ENCODE measurements at regions not wholly inside any gene's neighbourhood (a gene's known extent, or its start where the extent isn't known, plus 50 kb on each side); places are given as distances from the start of the nearest gene placed in this dataset.

DNA sequence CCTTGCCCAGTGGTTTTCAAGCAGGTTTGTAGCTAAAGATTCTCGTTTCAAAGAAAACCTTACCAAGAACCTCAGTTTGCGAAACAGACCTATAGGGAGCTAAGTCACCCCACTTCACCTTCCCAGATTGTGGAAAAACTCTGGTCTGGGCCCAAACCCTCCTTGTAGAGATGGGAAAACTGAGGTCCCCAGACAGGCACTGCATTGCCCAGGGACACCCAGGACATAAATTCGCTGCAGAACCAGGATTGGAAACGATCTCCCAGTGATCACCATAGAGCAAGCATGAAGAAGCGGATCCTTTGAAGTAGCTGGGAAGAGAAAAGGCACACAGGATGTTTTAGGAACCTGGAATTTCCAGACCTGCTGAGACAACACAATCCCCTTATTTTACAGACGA, 85.6 kb upstream of the PIAS1 start:
- intact Hi-C loops (cut with micrococcal nuclease): loop anchor here (10.0 kb wide), 1 partner anchor 186 kb away; no protein-coding TSS in a partner anchor
- BruUV-seq (replicated peaks): no TSS peak

More for the DNA sequence above, 85.6 kb upstream of the PIAS1 start:
- Histone ChIP-seq H3K27me3 (ENCODE audit: control insufficient read depth in 2 of 2, insufficient read depth in 2 of 2, low read length in 2 of 2) (peaks cover 9 to 16% of the 10 kb centered on the region in 2 experiments), H3K36me3 (ENCODE audit: control insufficient read depth in 2 of 2, extremely low read depth in 1 of 2, insufficient read depth in 2 of 2, low read length in 2 of 2) (no peaks in the 10 kb centered on the region), H3K4me1 (ENCODE audit: control insufficient read depth, extremely low read depth, insufficient read depth, low read length) (peaks cover 4% of the 10 kb centered on the region), H2AFZ (ENCODE audit: low read depth, low read length) (no peak overlapping the region), H3K4me2 (ENCODE audit: insufficient read depth, low read length) (no peak overlapping the region), H3K27ac (ENCODE audit: insufficient read depth, low read depth, low read length) (no peak overlapping the region), H3K9ac (replicated peaks; ENCODE audit: extremely low read depth, insufficient read depth, low read length) (no peak overlapping the region), H3K9me1 (replicated peaks; ENCODE audit: control insufficient read depth, extremely low read depth, insufficient read depth, low read length) (no peaks in the 10 kb centered on the region), H3K4me3 (replicated peaks in 1 of 3; ENCODE audit: insufficient read depth in 1 of 3, low read depth in 1 of 3, low read length in 3 of 3) (no peak overlapping the region), H3K9me3 (replicated peaks; ENCODE audit: control insufficient read depth, insufficient read depth, low read length) (no peaks in the 10 kb centered on the region), H3K79me2 (ENCODE audit: control insufficient read depth, insufficient read depth, low read length) (no peaks in the 10 kb centered on the region), H4K20me1 (replicated peaks; ENCODE audit: control insufficient read depth, extremely low read depth, insufficient read depth, low read length) (no peaks in the 10 kb centered on the region)
- ChIA-PET POLR2A (no interaction called here), CTCF (interaction anchor here (1.4 to 1.8 kb wide), 2 partner anchors 9 to 22 kb away, joined by 5 to 6 read pairs; no protein-coding TSS in a partner anchor)
- TF ChIP-seq MAX (IDR thresholded peaks at IDR 0.05; ENCODE audit: insufficient read depth, insufficient read length) (no peak), MYC (IDR thresholded peaks at IDR 0.05; ENCODE audit: low read depth, low read length) (no peak), EZH2 (IDR thresholded peaks at IDR 0.05; ENCODE audit: borderline replicate concordance, low read depth, low read length, severe bottlenecking) (no peak), GATA2 (IDR thresholded peaks at IDR 0.05; ENCODE audit: insufficient read depth, insufficient read length, low read depth, low read length) (no peak), CTCF (IDR thresholded peaks at IDR 0.05; ENCODE audit: extremely low read depth in 1 of 2, insufficient read depth in 1 of 2, low read depth in 1 of 2, low read length in 2 of 2) (no peak), POLR2A (IDR thresholded peaks at IDR 0.05; ENCODE audit: low read depth, low read length) (no peak), FOS (IDR thresholded peaks at IDR 0.05; ENCODE audit: borderline replicate concordance, insufficient read depth, low read length) (no peak), POLR2AphosphoS5 (IDR thresholded peaks at IDR 0.05; ENCODE audit: insufficient read depth, low read depth, low read length) (no peak), JUN (IDR thresholded peaks at IDR 0.05; ENCODE audit: borderline replicate concordance, insufficient read depth, insufficient read length, low read depth) (no peak)
- DNase-seq (ENCODE audit: low read depth, low spot score) (no peak), FAIRE-seq (no peak)
- dilution Hi-C loops (cut with MboI; ENCODE audit: extremely low pct_ligation_motif_present, low sequenced_read_pairs): no loop called here
